GM23338 (cell line): ENCODE measurements at regions not wholly inside any gene's neighbourhood (a gene's known extent, or its start where the extent isn't known, plus 50 kb on each side); places are given as distances from the start of the nearest gene placed in this dataset.

Source experiments
- ATAC-seq: fragments of 200-7000 bp; cut with Tn5 transposase; 3 replicates; pipeline ENCODE4 v1.9.1; 2020
- DNase-seq: peaks from one replicate; pipeline ENCODE4 v3.0.0-alpha.2; 2015; ENCODE audit warnings: low spot score
- H2AFZ ChIP-seq: fragments of 200-600 bp; sonication (generic); 2 replicates; pipeline ENCODE4 v1.8.0; 2016; ENCODE audit warnings: antibody characterized with exemption, mild to moderate bottlenecking, moderate library complexity
- H3F3A ChIP-seq: fragments of 200-600 bp; sonication (generic); replicated peaks from 2 replicates; pipeline ENCODE4 v1.8.0; 2017; ENCODE audit warnings: antibody characterized with exemption, mixed run types, low read depth
- H3K27ac ChIP-seq: fragments of 200-600 bp; sonication (generic); 2 replicates; pipeline ENCODE4 v1.6.1; 2016; ENCODE audit warnings: low read depth
- H3K27me3 ChIP-seq: fragments of 200-600 bp; sonication (generic); 2 replicates; pipeline ENCODE4 v1.8.0; 2016; ENCODE audit warnings: mild to moderate bottlenecking, mixed run types, moderate library complexity; ENCODE audit not compliant: insufficient read depth
- H3K36me3 ChIP-seq: fragments of 200-600 bp; sonication (generic); 2 replicates; pipeline ENCODE4 v1.8.0; 2016; ENCODE audit warnings: mild to moderate bottlenecking; ENCODE audit not compliant: insufficient read depth
- H3K4me1 ChIP-seq: fragments of 200-600 bp; sonication (generic); 2 replicates; pipeline ENCODE4 v1.8.0; 2016; ENCODE audit warnings: mild to moderate bottlenecking, moderate library complexity; ENCODE audit not compliant: insufficient read depth
- H3K4me2 ChIP-seq: fragments of 200-600 bp; sonication (generic); 2 replicates; pipeline ENCODE4 v1.7.1; 2017; ENCODE audit warnings: mixed run types
- H3K4me3 ChIP-seq: fragments of 200-600 bp; sonication (generic); 2 replicates; pipeline ENCODE4 v1.6.1; 2016; ENCODE audit warnings: mixed run types
- H3K79me2 ChIP-seq: fragments of 200-600 bp; sonication (generic); replicated peaks from 2 replicates; pipeline ENCODE4 v1.8.0; 2017; ENCODE audit warnings: mild to moderate bottlenecking; ENCODE audit not compliant: insufficient read depth
- H3K9me2 ChIP-seq: fragments of 200-600 bp; sonication (generic); 2 replicates; pipeline ENCODE4 v1.8.0; 2017; ENCODE audit not compliant: insufficient read depth
- H4K20me1 ChIP-seq: fragments of 200-600 bp; sonication (generic); replicated peaks from 2 replicates; pipeline ENCODE4 v1.8.0; 2017; ENCODE audit warnings: mild to moderate bottlenecking; ENCODE audit not compliant: insufficient read depth
- H3K27ac Mint-ChIP-seq: 2 replicates; pipeline ENCODE4 v1.8.0; 2020; ENCODE audit warnings: inconsistent platforms, mild to moderate bottlenecking, moderate library complexity, mixed read lengths
- H3K27me3 Mint-ChIP-seq: 3 replicates; pipeline ENCODE4 v1.8.0; 2022; ENCODE audit warnings: low read depth, mild to moderate bottlenecking, moderate library complexity, mixed read lengths, inconsistent platforms; ENCODE audit not compliant: insufficient read depth, poor library complexity
- H3K36me3 Mint-ChIP-seq: 3 replicates; pipeline ENCODE4 v1.8.0; 2021; ENCODE audit warnings: low read depth, mild to moderate bottlenecking, inconsistent platforms, moderate library complexity, mixed read lengths
- H3K4me1 Mint-ChIP-seq: 3 replicates; pipeline ENCODE4 v1.8.0; 2020; ENCODE audit warnings: mild to moderate bottlenecking, inconsistent platforms, mixed read lengths
- H3K4me3 Mint-ChIP-seq: 3 replicates; pipeline ENCODE4 v1.8.0; 2021; ENCODE audit warnings: moderate library complexity, mild to moderate bottlenecking, inconsistent platforms, mixed read lengths
- H3K9me3 Mint-ChIP-seq: 3 replicates; pipeline ENCODE4 v1.8.0; 2020; ENCODE audit warnings: moderate library complexity, mild to moderate bottlenecking, inconsistent platforms, mixed read lengths
- CREB1 ChIP-seq: fragments of 250-450 bp; sonication (Bioruptor Pico); IDR thresholded peaks from 2 replicates; pipeline ENCODE4 v1.5.0; 2020; ENCODE audit warnings: low read depth, mild to moderate bottlenecking, moderate library complexity
- CTCF ChIP-seq, 2 experiments: fragments of 200-600 bp in 1 of 2; sonication (generic) in 1 of 2; conservative IDR thresholded peaks; 2 replicates each; pipeline versions ENCODE4 v1.5.1 to v1.6.1; 2016 to 2017; ENCODE audit warnings: antibody characterized with exemption in 2 of 2, low read depth in 2 of 2, mild to moderate bottlenecking in 2 of 2, moderate library complexity in 1 of 2
- ETS1 ChIP-seq: IDR thresholded peaks from 2 replicates; pipeline ENCODE4 v1.6.1; 2016; ENCODE audit warnings: antibody characterized with exemption
- EZH2 ChIP-seq: fragments of 200-600 bp; sonication (generic); IDR thresholded peaks from one replicate; pipeline ENCODE4 v1.8.0; 2017; ENCODE audit warnings: antibody characterized with exemption, mild to moderate bottlenecking, low read depth; ENCODE audit not compliant: unreplicated experiment
- EZH2phosphoT487 ChIP-seq: fragments of 200-600 bp; sonication (generic); IDR thresholded peaks from one replicate; pipeline ENCODE4 v1.8.1; 2018; ENCODE audit warnings: antibody characterized with exemption; ENCODE audit not compliant: unreplicated experiment
- JUNB ChIP-seq: IDR thresholded peaks from one replicate; pipeline ENCODE4 v1.6.1; 2016; ENCODE audit warnings: antibody characterized with exemption; ENCODE audit not compliant: unreplicated experiment
- NANOG ChIP-seq: IDR thresholded peaks from 2 replicates; pipeline ENCODE4 v1.6.1; 2016; ENCODE audit warnings: antibody characterized with exemption, borderline replicate concordance
- POLR2AphosphoS5 ChIP-seq: IDR thresholded peaks from 2 replicates; pipeline ENCODE4 v1.6.1; 2016; ENCODE audit warnings: antibody characterized with exemption, low read depth
- REST ChIP-seq: IDR thresholded peaks from one replicate; pipeline ENCODE4 v1.6.1; 2018; ENCODE audit warnings: antibody characterized with exemption; ENCODE audit not compliant: unreplicated experiment
- STAT1 ChIP-seq: IDR thresholded peaks from one replicate; pipeline ENCODE4 v1.6.1; 2016; ENCODE audit warnings: antibody characterized with exemption; ENCODE audit not compliant: unreplicated experiment
- ZNF114 ChIP-seq: fragments of 250-450 bp; sonication (Bioruptor Pico); IDR thresholded peaks from 2 replicates; pipeline ENCODE4 v1.5.0; 2020; ENCODE audit warnings: mild to moderate bottlenecking, moderate library complexity
- ZNF331 ChIP-seq: fragments of 250-450 bp; sonication (Bioruptor Pico); IDR thresholded peaks from 2 replicates; pipeline ENCODE4 v1.5.0; 2020; ENCODE audit warnings: low read depth, mild to moderate bottlenecking, moderate library complexity
- ZNF462 ChIP-seq: fragments of 250-450 bp; sonication (Bioruptor Pico); IDR thresholded peaks from 2 replicates; pipeline ENCODE4 v1.5.0; 2020; ENCODE audit warnings: mild to moderate bottlenecking, moderate library complexity

- no peaks in the 10 kb centered on the region for H3K36me3 ChIP-seq
- H3K9me3 Mint-ChIP-seq = no peaks in the 10 kb centered on the region
- H3K27me3 ChIP-seq = no peaks in the 10 kb centered on the region
- H3K36me3 Mint-ChIP-seq = no peaks in the 10 kb centered on the region
- peak; percentile 26; the same call in 1 of the 3 replicates for ATAC-seq
- H2AFZ ChIP-seq = no peak overlapping the region
- H3K4me3 Mint-ChIP-seq = no peak overlapping the region
- no peaks in the 10 kb centered on the region for H3K4me1 ChIP-seq
- peaks cover 12% of the 10 kb centered on the region; the same call in 2 of the 3 replicates for H3K4me1 Mint-ChIP-seq
- no peak overlapping the region for H3K27ac ChIP-seq
- H3K4me3 ChIP-seq = no peak overlapping the region
- no peaks in the 10 kb centered on the region for H4K20me1 ChIP-seq
- TF ChIP-seq EZH2phosphoT487 (no peak), EZH2 (no peak), ETS1 (no peak), STAT1 (no peak), NANOG (no peak), ZNF462 (no peak), REST (no peak), POLR2AphosphoS5 (no peak), JUNB (no peak), CREB1 (no peak), CTCF (conservative IDR thresholded peaks at IDR 0.05; ENCODE audit: low read depth in 2 of 2) (no peak), ZNF331 (CRISPR knock-in tag) (no peak), ZNF114 (CRISPR knock-in tag) (no peak)
- H3K79me2 ChIP-seq = no peaks in the 10 kb centered on the region
- H3K27ac Mint-ChIP-seq = peak overlapping the region; percentile 71
- no peak overlapping the region for H3K4me2 ChIP-seq
- H3K9me2 ChIP-seq = 0 out of 2 replicates have a peak, but pooled peaks cover 4% of the 10 kb centered on the region
- no peaks in the 10 kb centered on the region for H3F3A ChIP-seq
- H3K27me3 Mint-ChIP-seq = peaks cover 4% of the 10 kb centered on the region
- peak; percentile 55 for DNase-seq
Measured at GRCh38 chr13:107512551-107512950, 702.8 kb downstream of the LIG4 start.
